ENCODE measurements at regions not wholly inside any gene's neighbourhood (a gene's known extent, or its start where the extent isn't known, plus 50 kb on each side); places are given as distances from the start of the nearest gene placed in this dataset.

DNA sequence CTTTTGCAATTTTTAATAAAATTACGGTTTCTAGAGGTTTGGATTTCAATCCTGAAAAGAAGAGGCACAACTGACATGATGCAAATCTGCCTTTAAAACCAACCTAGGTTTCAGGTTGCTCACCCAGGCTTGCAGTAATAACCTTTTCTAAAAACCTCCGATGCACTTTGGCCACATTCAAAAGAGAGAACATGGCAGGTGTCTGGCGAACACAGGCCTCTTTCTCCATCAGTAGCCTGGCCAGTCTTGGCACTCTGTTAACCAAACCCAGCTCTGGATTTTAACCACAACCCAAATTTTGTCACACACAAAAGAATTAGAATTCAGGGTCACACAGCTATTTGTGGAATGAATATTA is 55.8 kb upstream of the MAFB start (continued):
- TF ChIP-seq, protein P1, sequence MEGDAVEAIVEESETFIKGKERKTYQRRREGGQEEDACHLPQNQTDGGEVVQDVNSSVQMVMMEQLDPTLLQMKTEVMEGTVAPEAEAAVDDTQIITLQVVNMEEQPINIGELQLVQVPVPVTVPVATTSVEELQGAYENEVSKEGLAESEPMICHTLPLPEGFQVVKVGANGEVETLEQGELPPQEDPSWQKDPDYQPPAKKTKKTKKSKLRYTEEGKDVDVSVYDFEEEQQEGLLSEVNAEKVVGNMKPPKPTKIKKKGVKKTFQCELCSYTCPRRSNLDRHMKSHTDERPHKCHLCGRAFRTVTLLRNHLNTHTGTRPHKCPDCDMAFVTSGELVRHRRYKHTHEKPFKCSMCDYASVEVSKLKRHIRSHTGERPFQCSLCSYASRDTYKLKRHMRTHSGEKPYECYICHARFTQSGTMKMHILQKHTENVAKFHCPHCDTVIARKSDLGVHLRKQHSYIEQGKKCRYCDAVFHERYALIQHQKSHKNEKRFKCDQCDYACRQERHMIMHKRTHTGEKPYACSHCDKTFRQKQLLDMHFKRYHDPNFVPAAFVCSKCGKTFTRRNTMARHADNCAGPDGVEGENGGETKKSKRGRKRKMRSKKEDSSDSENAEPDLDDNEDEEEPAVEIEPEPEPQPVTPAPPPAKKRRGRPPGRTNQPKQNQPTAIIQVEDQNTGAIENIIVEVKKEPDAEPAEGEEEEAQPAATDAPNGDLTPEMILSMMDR (IDR thresholded peaks at IDR 0.05; ENCODE audit: low read depth, low read length, missing input control) = no peak

DNA sequence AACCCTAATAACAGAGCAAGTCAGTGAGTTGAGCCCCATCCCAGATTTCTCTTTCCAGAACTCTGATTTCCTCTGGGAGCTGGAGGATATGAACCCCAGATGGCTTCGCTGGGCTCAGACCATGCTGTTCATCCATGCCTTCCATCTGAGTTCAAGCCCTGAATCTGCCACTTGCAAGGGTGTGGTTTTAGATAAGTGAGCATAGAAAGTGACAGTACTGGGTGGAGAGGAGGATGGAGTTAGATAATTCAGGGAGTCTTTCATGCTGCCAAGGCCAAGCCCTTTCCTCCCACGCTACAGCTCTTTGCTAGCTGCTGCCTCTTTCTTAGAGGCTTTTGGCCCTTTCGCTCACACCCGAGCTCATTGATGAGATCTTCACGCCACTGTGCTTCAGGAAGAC is 57.2 kb upstream of the MAFB start:
- TF ChIP-seq, protein P2, sequence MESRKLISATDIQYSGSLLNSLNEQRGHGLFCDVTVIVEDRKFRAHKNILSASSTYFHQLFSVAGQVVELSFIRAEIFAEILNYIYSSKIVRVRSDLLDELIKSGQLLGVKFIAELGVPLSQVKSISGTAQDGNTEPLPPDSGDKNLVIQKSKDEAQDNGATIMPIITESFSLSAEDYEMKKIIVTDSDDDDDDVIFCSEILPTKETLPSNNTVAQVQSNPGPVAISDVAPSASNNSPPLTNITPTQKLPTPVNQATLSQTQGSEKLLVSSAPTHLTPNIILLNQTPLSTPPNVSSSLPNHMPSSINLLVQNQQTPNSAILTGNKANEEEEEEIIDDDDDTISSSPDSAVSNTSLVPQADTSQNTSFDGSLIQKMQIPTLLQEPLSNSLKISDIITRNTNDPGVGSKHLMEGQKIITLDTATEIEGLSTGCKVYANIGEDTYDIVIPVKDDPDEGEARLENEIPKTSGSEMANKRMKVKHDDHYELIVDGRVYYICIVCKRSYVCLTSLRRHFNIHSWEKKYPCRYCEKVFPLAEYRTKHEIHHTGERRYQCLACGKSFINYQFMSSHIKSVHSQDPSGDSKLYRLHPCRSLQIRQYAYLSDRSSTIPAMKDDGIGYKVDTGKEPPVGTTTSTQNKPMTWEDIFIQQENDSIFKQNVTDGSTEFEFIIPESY (IDR thresholded peaks at IDR 0.05) = no peak
- no peak for TF ChIP-seq SP1 (IDR thresholded peaks at IDR 0.05)
- WGBS = 80% methylated on average over 5 of the region's 5 CpGs
- H3K9ac ChIP-seq (ENCODE audit: low read depth in 1 of 2, low read length in 2 of 2) = no peak overlapping the region
- H3K36me3 ChIP-seq (ENCODE audit: control insufficient read depth in 4 of 4, insufficient read depth in 3 of 4, low read depth in 1 of 4, low read length in 3 of 4) = no peaks in the 10 kb centered on the region
- H3K27ac ChIP-seq (ENCODE audit: low read depth in 1 of 2, low read length in 2 of 2) = no peak overlapping the region
- no peaks in the 10 kb centered on the region for H3K9me3 ChIP-seq (ENCODE audit: control insufficient read depth in 4 of 4, low read length in 3 of 4)
- no peaks in the 10 kb centered on the region for H3K27me3 ChIP-seq (ENCODE audit: control insufficient read depth in 4 of 4, insufficient read depth in 4 of 4, low read length in 3 of 4)
- no peaks in the 10 kb centered on the region for H3K4me1 ChIP-seq (ENCODE audit: control insufficient read depth in 4 of 4, insufficient read depth in 4 of 4, low read length in 3 of 4)
- H3K4me3 ChIP-seq (ENCODE audit: low read depth in 1 of 3, low read length in 3 of 3) = no peak overlapping the region
- DNase-seq (ENCODE audit: low spot score) = no peak

DNA sequence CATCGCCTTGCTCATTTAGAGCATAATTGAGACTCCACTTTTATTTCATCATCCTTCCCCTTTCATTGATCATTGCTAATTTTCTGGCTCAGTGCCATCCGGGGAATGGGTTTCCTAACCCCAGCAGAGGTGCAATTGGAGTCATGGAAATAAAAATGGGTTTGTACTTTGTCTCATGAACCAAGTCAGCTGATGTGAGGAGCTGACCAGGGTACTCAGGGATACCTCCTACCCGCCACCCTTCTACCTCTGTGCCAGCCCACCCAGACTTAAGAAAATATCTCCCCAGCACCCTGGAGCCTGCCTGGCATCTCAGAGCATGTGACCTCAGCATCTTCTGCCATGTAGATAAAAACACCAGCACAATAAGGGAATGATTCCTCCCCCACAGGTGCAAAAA is 59.1 kb upstream of the MAFB start:
- 81% methylated on average over 3 of the region's 3 CpGs for WGBS
- Histone ChIP-seq H3K4me3 (ENCODE audit: low read depth in 1 of 3, low read length in 3 of 3) (no peak overlapping the region), H3K27me3 (ENCODE audit: control insufficient read depth in 4 of 4, insufficient read depth in 4 of 4, low read length in 3 of 4) (no peaks in the 10 kb centered on the region), H3K27ac (ENCODE audit: low read depth in 1 of 2, low read length in 2 of 2) (no peak overlapping the region), H3K9ac (ENCODE audit: low read depth in 1 of 2, low read length in 2 of 2) (no peak overlapping the region), H3K36me3 (ENCODE audit: control insufficient read depth in 4 of 4, insufficient read depth in 3 of 4, low read depth in 1 of 4, low read length in 3 of 4) (no peaks in the 10 kb centered on the region), H3K9me3 (ENCODE audit: control insufficient read depth in 4 of 4, low read length in 3 of 4) (no peaks in the 10 kb centered on the region), H3K4me1 (ENCODE audit: control insufficient read depth in 4 of 4, insufficient read depth in 4 of 4, low read length in 3 of 4) (no peaks in the 10 kb centered on the region)
- TF ChIP-seq HNF4G (IDR thresholded peaks at IDR 0.05) = no peak
- TF ChIP-seq, protein P2 (IDR thresholded peaks at IDR 0.05) = no peak
- TF ChIP-seq, protein P1 (IDR thresholded peaks at IDR 0.05; ENCODE audit: low read depth, low read length, missing input control) = no peak
- no peak for TF ChIP-seq JUND (IDR thresholded peaks at IDR 0.05)
- no peak for TF ChIP-seq FOXA2 (IDR thresholded peaks at IDR 0.05)
- TF ChIP-seq FOXA1 (IDR thresholded peaks at IDR 0.05) = no peak
- TF ChIP-seq, protein P3, sequence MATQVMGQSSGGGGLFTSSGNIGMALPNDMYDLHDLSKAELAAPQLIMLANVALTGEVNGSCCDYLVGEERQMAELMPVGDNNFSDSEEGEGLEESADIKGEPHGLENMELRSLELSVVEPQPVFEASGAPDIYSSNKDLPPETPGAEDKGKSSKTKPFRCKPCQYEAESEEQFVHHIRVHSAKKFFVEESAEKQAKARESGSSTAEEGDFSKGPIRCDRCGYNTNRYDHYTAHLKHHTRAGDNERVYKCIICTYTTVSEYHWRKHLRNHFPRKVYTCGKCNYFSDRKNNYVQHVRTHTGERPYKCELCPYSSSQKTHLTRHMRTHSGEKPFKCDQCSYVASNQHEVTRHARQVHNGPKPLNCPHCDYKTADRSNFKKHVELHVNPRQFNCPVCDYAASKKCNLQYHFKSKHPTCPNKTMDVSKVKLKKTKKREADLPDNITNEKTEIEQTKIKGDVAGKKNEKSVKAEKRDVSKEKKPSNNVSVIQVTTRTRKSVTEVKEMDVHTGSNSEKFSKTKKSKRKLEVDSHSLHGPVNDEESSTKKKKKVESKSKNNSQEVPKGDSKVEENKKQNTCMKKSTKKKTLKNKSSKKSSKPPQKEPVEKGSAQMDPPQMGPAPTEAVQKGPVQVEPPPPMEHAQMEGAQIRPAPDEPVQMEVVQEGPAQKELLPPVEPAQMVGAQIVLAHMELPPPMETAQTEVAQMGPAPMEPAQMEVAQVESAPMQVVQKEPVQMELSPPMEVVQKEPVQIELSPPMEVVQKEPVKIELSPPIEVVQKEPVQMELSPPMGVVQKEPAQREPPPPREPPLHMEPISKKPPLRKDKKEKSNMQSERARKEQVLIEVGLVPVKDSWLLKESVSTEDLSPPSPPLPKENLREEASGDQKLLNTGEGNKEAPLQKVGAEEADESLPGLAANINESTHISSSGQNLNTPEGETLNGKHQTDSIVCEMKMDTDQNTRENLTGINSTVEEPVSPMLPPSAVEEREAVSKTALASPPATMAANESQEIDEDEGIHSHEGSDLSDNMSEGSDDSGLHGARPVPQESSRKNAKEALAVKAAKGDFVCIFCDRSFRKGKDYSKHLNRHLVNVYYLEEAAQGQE (IDR thresholded peaks at IDR 0.05) = no peak
- TF ChIP-seq RAD21 (IDR thresholded peaks at IDR 0.05) = no peak
- no peak for DNase-seq (ENCODE audit: low spot score)
